MM.1S (cell line): ENCODE measurements at regions not wholly inside any gene's neighbourhood (a gene's known extent, or its start where the extent isn't known, plus 50 kb on each side); places are given as distances from the start of the nearest gene placed in this dataset.

Source experiments
- EZH2 ChIP-seq: fragments of 300-600 bp; sonication (generic); optimal IDR thresholded peaks from 2 replicates; pipeline ENCODE3; 2017; ENCODE audit warnings: low read depth, mild to moderate bottlenecking, antibody characterized with exemption, low read length, mixed read lengths
- EZH2phosphoT487 ChIP-seq: fragments of 300-600 bp; sonication (generic); IDR thresholded peaks from 2 replicates; pipeline ENCODE4 v1.6.1; 2018; ENCODE audit warnings: antibody characterized with exemption, low read length
- TF ChIP-seq, protein P1 (sequence below): fragments of 300-600 bp; sonication (generic); IDR thresholded peaks from 2 replicates; pipeline ENCODE4 v1.5.1; 2016; ENCODE audit warnings: antibody characterized with exemption, low read length, mixed read lengths

DNA sequence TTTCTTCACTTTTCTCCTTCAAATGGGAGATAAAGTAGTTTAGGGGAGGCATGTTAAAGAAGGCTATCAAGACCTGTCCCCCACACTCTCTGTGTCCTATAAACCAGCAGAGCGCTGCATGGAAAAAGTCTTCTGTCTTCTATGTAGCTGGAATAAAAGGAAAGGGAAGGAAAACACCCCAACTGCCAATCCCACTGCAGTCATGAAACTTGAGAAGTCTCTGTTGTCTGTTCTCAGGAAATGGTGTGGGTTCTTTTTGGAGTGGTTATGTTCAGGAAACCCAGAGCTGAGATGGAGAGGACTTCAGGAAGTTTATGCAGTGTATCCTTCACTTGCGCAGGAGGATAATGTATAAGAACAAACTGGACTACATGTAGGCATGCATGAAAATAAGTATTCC lies 274.3 kb downstream of the GAS1 start:
- TF ChIP-seq EZH2: no peak
- TF ChIP-seq, protein P1, sequence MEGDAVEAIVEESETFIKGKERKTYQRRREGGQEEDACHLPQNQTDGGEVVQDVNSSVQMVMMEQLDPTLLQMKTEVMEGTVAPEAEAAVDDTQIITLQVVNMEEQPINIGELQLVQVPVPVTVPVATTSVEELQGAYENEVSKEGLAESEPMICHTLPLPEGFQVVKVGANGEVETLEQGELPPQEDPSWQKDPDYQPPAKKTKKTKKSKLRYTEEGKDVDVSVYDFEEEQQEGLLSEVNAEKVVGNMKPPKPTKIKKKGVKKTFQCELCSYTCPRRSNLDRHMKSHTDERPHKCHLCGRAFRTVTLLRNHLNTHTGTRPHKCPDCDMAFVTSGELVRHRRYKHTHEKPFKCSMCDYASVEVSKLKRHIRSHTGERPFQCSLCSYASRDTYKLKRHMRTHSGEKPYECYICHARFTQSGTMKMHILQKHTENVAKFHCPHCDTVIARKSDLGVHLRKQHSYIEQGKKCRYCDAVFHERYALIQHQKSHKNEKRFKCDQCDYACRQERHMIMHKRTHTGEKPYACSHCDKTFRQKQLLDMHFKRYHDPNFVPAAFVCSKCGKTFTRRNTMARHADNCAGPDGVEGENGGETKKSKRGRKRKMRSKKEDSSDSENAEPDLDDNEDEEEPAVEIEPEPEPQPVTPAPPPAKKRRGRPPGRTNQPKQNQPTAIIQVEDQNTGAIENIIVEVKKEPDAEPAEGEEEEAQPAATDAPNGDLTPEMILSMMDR: no peak
- TF ChIP-seq EZH2phosphoT487: no peak
